GM13976 (cell line): ENCODE measurements at regions not wholly inside any gene's neighbourhood (a gene's known extent, or its start where the extent isn't known, plus 50 kb on each side); places are given as distances from the start of the nearest gene placed in this dataset.

Source experiments
- DNase-seq: peaks from one replicate; pipeline ENCODE4 v3.0.0; 2012; ENCODE audit warnings: low spot score
- CTCF ChIP-seq: IDR thresholded peaks from 2 replicates; pipeline ENCODE4 v1.5.1; 2012; ENCODE audit warnings: borderline replicate concordance, mild to moderate bottlenecking; ENCODE audit not compliant: insufficient read depth; ENCODE audit errors: extremely low read depth, missing control alignments, control extremely low read depth
- in situ Hi-C: fragments of 300-500 bp; cut with MboI; formaldehyde crosslinking; loops from one replicate; pipeline ENCODE4 v1.12.0; 2022; ENCODE audit warnings: low sequenced_read_pairs, mixed read lengths, inconsistent platforms; ENCODE audit not compliant: unreplicated experiment

DNA sequence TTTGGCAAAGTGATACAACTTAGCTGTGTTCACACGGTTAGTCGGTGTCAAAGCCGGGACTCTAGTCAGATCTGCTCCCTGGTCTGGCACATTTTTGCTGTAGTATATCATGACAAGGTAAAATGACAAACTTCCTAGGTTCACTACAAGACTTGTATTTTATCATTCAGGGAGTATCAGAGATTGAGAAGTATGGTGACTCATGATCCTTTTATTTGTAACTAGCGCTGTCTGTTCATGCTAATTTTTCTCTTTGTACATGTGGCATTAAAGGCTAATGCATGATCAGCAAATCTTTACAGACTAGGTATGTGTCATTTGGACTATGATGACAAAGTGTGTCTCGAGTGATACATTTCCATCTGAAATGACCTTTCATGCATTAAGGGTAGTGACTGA, 326.7 kb downstream of the SIPA1L2 start:
- in situ Hi-C loops, result no loop called here
- no peak for TF ChIP-seq CTCF
- no peak for DNase-seq

- in situ Hi-C loops, result no loop called here
- TF ChIP-seq CTCF, result no peak
- DNase-seq, result no peak
These were observed 327.3 kb downstream of the SIPA1L2 start for GRCh38 chr1:232302376-232303221.

DNA sequence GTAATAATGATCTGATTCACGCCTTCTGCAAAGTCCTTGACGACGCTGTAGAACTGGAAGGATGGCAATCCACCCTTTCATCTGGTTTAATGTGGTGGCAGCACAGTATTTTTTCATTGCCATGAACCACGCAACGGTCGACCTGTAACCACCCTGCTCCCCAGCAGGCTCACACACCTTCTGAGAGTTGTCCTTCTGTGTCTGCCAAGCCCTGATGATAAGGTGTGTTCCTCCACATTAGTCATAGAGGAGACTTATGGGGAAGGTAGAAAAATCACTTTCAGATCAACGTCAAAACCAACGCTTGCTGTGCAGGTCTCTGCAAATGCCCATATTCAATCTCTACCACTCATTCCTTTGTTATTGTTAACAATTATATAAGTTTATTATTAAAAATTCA, 328.7 kb downstream of the SIPA1L2 start:
- no peak for TF ChIP-seq CTCF

DNA sequence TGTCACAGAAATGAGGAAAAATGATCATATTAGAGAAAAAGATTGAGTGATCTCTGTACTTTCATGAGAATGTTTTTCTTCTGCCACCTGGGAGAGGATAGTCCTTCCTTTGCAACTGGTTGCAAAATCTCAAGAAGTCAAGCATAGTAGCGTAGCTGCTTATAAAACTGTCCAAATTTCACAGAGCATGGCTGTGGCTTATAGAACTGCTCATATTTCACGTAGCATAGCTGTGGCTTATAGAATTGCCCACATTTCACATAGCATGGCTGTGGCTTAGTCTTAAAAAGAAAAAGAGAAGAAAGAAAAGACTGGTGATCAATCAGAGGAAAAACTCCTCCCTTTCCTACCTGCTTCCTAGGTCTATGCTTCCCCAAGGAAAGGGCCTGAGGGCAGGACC, 329.5 kb downstream of the SIPA1L2 start:
- in situ Hi-C loops, result no loop called here
- DNase-seq, result no peak

More for the DNA sequence above, 328.7 kb downstream of the SIPA1L2 start:
- in situ Hi-C loops, result no loop called here
- DNase-seq, result no peak

DNA sequence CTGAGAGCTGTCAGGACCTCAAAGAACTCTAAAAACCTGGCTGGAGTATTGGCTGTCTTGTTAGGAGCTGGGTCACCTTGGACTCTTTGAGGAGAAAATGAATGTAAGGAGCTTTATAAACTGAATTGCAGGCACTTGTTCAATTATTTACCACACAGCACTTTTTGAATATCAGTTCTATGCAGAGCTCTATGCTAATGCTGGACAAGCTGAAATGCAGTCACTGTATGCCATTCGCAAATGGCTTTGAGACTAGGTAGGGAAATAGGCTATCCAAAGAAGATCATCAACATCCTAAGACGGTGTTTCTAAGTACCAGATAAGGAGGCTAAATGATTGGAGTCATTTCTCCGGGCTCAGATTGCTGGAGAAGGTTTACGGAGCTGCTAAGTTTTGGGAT, 333.5 kb downstream of the SIPA1L2 start:
- TF ChIP-seq CTCF, result no peak
- no peak for DNase-seq
- in situ Hi-C loops, result no loop called here

More for the DNA sequence above, 329.5 kb downstream of the SIPA1L2 start:
- no peak for TF ChIP-seq CTCF

DNA sequence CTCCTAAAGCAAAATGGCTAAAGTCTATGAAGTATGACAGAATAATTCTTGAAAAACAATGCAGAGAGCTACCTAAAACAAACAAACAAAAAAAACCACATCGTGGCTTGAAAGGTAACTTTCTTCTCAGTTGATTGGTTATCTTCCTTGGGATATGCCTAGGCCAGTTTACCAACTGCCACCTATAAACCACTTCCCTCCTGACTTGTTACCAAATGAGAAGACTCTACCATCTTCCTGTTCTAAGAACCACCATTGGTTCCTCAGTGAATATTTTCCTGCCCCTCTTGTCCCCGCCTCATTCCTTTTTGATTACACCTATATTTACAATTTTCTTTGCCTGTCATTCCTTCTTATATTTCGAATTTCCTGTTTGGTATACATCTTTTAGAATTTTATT, 336.6 kb downstream of the SIPA1L2 start:
- in situ Hi-C loops, result no loop called here
- no peak for DNase-seq
- TF ChIP-seq CTCF, result no peak
